ENCODE measurements at regions not wholly inside any gene's neighbourhood (a gene's known extent, or its start where the extent isn't known, plus 50 kb on each side); places are given as distances from the start of the nearest gene placed in this dataset.

DNA sequence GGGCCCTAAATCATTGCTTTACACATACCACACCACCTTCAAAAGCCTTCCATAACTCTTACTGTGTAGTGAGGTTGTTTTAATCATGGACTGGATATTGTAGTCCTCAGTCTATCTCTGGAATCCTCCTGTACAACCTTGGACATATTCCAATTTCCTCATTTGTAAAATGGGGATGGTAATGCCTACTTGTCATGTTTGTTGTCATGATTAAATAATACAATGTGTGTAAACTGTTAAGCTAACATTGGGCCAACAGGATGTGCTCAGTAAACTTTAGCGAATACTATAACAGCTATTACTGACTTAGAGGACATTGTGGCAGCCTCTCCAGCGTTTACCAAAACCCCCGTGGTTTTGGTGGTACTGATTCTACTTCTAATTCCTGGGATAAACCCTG, 74.7 kb upstream of the PTPRM start:
- DNase-seq: peak in 1 of 3 experiments; percentile 6

DNA sequence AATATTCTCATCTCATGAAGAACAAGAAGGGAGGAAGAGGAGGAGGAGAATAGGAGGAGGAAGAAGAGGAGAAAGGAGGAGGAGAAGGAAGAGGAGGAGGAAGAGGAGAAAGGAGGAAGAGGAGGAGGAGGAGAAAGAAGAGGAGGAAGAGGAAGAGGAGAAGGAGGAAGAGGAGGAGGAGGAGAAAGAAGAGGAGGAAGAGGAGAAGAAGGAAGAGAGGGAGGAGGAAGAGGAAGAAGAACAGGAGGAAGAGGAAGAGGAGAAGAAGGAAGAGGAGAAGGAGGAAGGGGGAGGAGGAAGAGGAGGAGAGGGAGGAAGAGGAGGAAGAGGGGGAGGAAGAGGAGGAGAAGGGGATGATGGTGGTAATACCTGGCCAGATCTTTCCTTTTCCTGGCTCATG, 70.0 kb upstream of the PTPRM start:
- no peak for DNase-seq

DNA sequence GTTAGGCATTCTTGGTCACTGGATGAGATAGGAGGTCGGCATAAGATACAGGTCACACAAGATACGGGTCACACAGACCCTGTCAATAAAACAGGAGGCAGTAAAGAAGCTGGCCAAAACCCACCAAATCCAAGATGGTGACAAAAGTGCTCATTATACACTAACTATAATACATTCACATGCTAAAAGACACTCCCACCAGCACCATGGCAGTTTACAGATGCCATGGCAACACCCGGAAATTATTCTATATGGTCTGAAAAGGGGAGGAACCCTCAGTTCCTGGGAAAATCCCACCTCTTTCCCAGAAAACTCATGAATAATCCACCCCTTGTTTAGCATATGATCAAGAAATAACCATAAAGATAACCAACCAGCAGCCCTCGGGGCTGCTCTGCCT, 56.0 kb upstream of the PTPRM start:
- no peak for DNase-seq

DNA sequence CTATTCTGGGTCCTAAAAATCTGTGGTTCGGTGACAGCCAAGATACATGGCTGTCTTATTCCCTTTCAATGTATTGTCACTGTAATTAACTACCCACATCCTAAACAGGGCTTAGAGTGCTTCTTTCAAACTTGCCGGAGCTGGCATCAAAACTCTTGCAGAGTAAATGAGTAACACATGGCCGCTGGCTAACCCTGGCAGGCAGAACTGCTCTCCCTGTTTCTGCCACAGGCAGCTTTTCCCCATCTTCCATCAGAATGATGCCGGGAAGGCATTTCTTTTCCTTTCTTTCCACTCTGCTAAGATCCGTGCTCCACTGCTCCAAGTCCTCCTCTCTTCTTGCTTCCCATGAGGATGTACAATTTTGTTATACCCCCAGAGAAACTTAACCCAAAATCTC, 54.8 kb upstream of the PTPRM start:
- no peak for DNase-seq

DNA sequence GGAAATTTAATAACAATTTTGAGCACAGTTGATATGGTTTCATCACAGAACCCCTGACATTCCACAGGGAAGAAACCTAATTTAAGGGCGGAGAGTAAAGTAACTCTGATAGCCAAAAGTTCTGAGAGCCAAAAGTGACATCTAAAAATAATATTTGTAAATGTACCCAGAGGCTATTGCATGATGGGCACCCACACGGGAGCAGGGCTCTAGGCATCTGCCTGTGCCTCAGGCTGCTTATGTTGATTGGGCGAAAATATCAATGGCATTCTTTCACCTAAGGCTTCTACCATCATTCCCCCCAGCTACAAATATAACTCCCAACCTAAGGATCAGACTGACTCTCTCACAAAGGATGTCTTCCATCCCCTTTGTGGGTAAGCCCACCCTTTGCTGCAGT, 54.1 kb upstream of the PTPRM start:
- no peak for DNase-seq

DNA sequence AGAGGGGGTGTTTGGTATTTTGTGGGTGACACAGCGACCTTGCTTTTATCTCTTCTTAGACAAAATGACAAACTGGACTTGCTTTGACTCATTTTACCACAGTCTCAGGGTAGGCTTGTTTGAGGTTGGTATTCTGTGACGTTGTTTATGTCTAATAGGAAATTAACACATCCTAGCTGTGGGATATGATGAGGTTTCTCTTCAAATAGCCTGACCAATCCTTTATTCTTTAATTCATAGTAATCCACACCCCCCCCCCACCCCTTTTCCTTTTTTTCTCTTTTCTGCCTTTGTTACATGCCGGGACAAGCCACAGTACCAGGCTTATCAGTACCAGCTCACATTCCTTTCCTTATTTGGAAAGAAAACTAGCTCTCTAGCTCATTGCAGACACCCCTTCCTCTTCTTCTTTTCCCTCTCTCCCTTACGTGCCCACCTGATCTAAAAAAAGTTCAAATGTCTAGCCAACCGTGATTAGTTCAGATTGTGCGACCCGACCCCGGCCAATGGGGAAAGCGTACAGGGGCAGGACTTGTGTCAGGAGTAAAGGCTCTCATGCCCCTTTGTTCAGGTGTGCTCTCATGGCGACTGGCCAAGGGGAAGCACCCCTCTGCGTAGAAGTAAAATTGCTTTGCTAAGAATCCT, 52.2 kb upstream of the PTPRM start:
- no peak for DNase-seq

DNA sequence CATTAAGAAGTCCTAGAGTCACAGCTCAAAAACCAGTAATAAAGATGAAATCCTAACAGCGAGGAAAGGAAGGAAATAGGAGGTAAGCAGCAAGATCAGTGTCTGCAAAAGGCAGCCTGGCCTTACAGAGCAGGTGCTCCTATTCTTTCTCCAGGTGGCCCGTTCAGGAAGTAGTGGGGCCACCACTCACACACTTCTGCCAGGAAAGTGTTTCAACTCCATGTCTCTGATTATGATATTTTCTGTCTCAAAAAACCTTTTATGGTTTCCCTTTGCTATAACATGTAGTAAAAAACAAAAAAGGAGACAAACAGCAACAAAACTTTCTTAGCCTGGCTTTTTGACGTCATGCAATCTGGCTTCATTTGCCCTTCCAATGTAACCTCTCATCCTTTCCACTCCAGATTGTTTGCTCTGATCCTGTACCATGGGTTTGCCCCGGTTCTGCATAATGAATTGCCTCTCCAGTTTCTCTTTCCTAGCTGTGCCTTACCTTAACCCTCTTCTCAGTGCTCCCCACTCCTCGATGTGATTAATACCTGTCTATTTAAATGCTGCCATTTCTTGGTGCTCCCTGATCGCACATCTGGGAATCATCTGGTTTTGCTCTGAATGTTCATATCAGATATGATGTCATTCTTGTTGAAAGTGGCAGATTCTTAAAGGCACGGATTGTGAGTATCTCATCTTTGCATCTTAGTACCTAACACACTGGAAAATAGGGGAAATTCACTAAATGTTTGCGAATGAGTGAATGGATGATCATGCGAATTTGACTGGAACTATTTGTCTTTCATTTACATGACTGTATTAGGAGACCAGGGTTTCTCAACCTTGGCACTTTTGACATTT, 50.6 kb upstream of the PTPRM start:
- DNase-seq: peak in 1 of 3 experiments; percentile 57
